ENCODE measurements at regions not wholly inside any gene's neighbourhood (a gene's known extent, or its start where the extent isn't known, plus 50 kb on each side); places are given as distances from the start of the nearest gene placed in this dataset.

- in situ Hi-C loops (cut with HindIII; ENCODE audit: low pct_ligation_motif_present, low sequenced_read_pairs): no loop called here
- H3K36me3 ChIP-seq (replicated peaks): no peaks in the 10 kb centered on the region
- TF ChIP-seq CTCF (IDR thresholded peaks at IDR 0.05; ENCODE audit: low read depth, low read length, missing control alignments): no peak
- H3K27ac ChIP-seq: no peak overlapping the region
- no peak overlapping the region for H3K4me3 ChIP-seq (ENCODE audit: low read depth, low read length)
- no peaks in the 10 kb centered on the region for H3K27me3 ChIP-seq (replicated peaks)
- DNase-seq: no peak
Measured at GRCh38 chr4:44931720-44932119, 205.4 kb upstream of the GNPDA2 start.

GRCh38 chr4:44928785-44929184 lies 202.4 kb upstream of the GNPDA2 start:
- no peak overlapping the region for H3K4me3 ChIP-seq (ENCODE audit: low read depth, low read length)

GRCh38 chr4:44927399-44928380 lies 201.3 kb upstream of the GNPDA2 start:
- in situ Hi-C loops (cut with HindIII; ENCODE audit: low pct_ligation_motif_present, low sequenced_read_pairs): no loop called here
- Histone ChIP-seq H3K36me3 (replicated peaks) (no peaks in the 10 kb centered on the region), H3K27me3 (replicated peaks) (no peaks in the 10 kb centered on the region), H3K4me3 (ENCODE audit: low read depth, low read length) (no peak overlapping the region), H3K27ac (no peak overlapping the region)
- TF ChIP-seq CTCF (IDR thresholded peaks at IDR 0.05; ENCODE audit: low read depth, low read length, missing control alignments): peak; percentile 23
- no peak for DNase-seq

More at GRCh38 chr4:44928785-44929184, 202.4 kb upstream of the GNPDA2 start:
- TF ChIP-seq CTCF (IDR thresholded peaks at IDR 0.05; ENCODE audit: low read depth, low read length, missing control alignments): no peak
- Histone ChIP-seq H3K27ac (no peak overlapping the region), H3K27me3 (replicated peaks) (no peaks in the 10 kb centered on the region), H3K36me3 (replicated peaks) (no peaks in the 10 kb centered on the region)
- in situ Hi-C loops (cut with HindIII; ENCODE audit: low pct_ligation_motif_present, low sequenced_read_pairs): no loop called here
- no peak for DNase-seq

GRCh38 chr4:44916411-44916810 lies 190.1 kb upstream of the GNPDA2 start:
- Histone ChIP-seq H3K27ac (no peak overlapping the region), H3K4me3 (ENCODE audit: low read depth, low read length) (no peak overlapping the region), H3K36me3 (replicated peaks) (no peaks in the 10 kb centered on the region), H3K27me3 (replicated peaks) (no peaks in the 10 kb centered on the region)
- no peak for TF ChIP-seq CTCF (IDR thresholded peaks at IDR 0.05; ENCODE audit: low read depth, low read length, missing control alignments)
- DNase-seq: no peak
- in situ Hi-C loops (cut with HindIII; ENCODE audit: low pct_ligation_motif_present, low sequenced_read_pairs): no loop called here

- TF ChIP-seq CTCF (IDR thresholded peaks at IDR 0.05; ENCODE audit: low read depth, low read length, missing control alignments): no peak
- H3K4me3 ChIP-seq (ENCODE audit: low read depth, low read length): no peak overlapping the region
- no peak overlapping the region for H3K27ac ChIP-seq
- in situ Hi-C loops (cut with HindIII; ENCODE audit: low pct_ligation_motif_present, low sequenced_read_pairs): no loop called here
- no peaks in the 10 kb centered on the region for H3K27me3 ChIP-seq (replicated peaks)
- DNase-seq: no peak
- no peaks in the 10 kb centered on the region for H3K36me3 ChIP-seq (replicated peaks)
Measured at GRCh38 chr4:44914748-44915147, 188.4 kb upstream of the GNPDA2 start.

Data from brain microvascular endothelial cell (primary cell).